Mucosa of descending colon (tissue), 3 donors: ENCODE measurements at regions not wholly inside any gene's neighbourhood (a gene's known extent, or its start where the extent isn't known, plus 50 kb on each side); places are given as distances from the start of the nearest gene placed in this dataset.
"Not testable (repeated sequence)": the region's sequence is repeated elsewhere in the genome, so short reads cannot be mapped to it uniquely, and the experiment has no call there.

Experiments
- ATAC-seq: fragments of 200-7000 bp; cut with Tn5 transposase; one replicate; pipeline ENCODE4 v1.9.1; 2020; ENCODE audit warnings: mild to moderate bottlenecking, moderate library complexity
- DNase-seq, 3 donors: peaks; one replicate each; pipeline ENCODE4 v3.0.0-alpha.2; 2020
- H3K36me3 ChIP-seq: fragments of 200-600 bp; one replicate; pipeline ENCODE4 v1.8.0; 2021; ENCODE audit warnings: low read depth, mild to moderate bottlenecking
- H3K4me1 ChIP-seq: fragments of 200-600 bp; one replicate; pipeline ENCODE4 v1.8.0; 2021; ENCODE audit warnings: low read depth, mild to moderate bottlenecking
- H3K4me3 ChIP-seq: fragments of 200-600 bp; one replicate; pipeline ENCODE4 v1.8.0; 2021; ENCODE audit warnings: mild to moderate bottlenecking
- H3K9me3 ChIP-seq: fragments of 200-600 bp; one replicate; pipeline ENCODE4 v1.8.0; 2021; ENCODE audit warnings: mild to moderate bottlenecking
- intact Hi-C, 2 donors: fragments of 100-400 bp; cut with DNase I in 1 of 2; cut with micrococcal nuclease in 1 of 2; formaldehyde crosslinking; loops; one replicate each; pipeline versions ENCODE4 v1.11.0 to v1.11.1; 2022; cut with DNase I, micrococcal nuclease
- TF ChIP-seq, protein P1 (sequence below): fragments of 200-600 bp; IDR thresholded peaks from one replicate; pipeline ENCODE4 v1.8.0; 2022; ENCODE audit warnings: antibody characterized with exemption, mild to moderate bottlenecking
- donor health status: DM: no; HTN: no; CAD: no; lungs with moderate emphysema.
- donor health status: DM: no; HTN: no; CAD: no.
- donor health status: DM: no; HTN: yes; CAD: no.

DNA sequence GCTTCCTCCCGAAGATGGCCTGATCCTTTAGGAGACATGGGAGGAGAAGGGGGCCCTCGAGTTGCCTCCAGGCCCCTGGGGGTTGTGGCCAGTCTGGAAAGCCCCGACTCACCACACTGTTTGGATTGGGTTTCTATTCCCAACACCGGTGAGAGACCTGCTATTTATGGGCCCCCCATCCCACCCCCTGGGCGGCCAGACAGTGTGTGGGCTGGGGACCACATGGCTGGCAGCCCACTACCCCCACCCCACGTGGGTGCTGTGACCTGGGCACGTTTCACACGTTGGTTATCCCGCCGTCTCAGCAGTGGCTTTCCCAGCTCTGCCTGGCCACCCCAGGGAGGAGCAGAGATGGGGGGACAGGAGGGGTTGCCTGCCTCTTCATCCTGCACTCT, 116.1 kb downstream of the VEGFA start:
- H3K4me1 ChIP-seq, result no peaks in the 10 kb centered on the region
- H3K9me3 ChIP-seq, result no peaks in the 10 kb centered on the region
- ATAC-seq, result no peak
- TF ChIP-seq, protein P1, sequence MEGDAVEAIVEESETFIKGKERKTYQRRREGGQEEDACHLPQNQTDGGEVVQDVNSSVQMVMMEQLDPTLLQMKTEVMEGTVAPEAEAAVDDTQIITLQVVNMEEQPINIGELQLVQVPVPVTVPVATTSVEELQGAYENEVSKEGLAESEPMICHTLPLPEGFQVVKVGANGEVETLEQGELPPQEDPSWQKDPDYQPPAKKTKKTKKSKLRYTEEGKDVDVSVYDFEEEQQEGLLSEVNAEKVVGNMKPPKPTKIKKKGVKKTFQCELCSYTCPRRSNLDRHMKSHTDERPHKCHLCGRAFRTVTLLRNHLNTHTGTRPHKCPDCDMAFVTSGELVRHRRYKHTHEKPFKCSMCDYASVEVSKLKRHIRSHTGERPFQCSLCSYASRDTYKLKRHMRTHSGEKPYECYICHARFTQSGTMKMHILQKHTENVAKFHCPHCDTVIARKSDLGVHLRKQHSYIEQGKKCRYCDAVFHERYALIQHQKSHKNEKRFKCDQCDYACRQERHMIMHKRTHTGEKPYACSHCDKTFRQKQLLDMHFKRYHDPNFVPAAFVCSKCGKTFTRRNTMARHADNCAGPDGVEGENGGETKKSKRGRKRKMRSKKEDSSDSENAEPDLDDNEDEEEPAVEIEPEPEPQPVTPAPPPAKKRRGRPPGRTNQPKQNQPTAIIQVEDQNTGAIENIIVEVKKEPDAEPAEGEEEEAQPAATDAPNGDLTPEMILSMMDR, result no peak
- intact Hi-C loops, result no loop called here
- DNase-seq, result no peak
- H3K4me3 ChIP-seq, result no peak overlapping the region
- H3K36me3 ChIP-seq, result no peaks in the 10 kb centered on the region

DNA sequence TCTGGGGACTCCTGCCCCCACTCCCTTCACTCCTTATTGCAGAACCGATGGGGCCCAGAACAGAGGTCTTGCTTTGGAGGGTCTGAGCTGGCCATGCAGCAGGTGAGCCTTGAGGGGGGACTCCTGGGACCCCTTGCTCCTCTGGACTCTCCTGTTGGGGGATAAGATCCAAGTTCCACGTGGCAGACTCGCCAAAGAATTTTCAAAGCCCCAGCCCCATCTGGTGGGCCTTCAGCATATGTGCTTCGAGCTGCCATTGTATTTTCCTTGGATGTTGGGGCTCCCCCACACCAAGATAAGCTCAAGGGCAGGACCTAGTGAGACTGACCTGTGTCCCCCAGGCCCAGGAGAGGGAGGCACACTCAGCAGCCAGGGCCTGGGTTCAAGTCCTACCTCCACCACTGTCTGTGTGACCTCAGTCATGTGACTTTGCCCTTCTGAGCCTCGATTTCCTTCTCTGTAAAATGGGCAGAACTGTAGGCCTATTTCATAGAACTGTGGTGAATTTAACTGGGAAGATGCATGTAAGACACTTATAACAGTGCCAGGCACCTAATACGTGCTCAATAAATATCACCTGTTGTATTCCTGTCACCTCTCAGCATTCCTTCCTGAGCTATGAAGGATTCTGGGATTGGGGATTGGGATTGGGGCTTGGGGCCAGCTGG, 115.5 kb downstream of the VEGFA start:
- no peaks in the 10 kb centered on the region for H3K4me1 ChIP-seq
- DNase-seq, result no peak
- no peaks in the 10 kb centered on the region for H3K9me3 ChIP-seq

DNA sequence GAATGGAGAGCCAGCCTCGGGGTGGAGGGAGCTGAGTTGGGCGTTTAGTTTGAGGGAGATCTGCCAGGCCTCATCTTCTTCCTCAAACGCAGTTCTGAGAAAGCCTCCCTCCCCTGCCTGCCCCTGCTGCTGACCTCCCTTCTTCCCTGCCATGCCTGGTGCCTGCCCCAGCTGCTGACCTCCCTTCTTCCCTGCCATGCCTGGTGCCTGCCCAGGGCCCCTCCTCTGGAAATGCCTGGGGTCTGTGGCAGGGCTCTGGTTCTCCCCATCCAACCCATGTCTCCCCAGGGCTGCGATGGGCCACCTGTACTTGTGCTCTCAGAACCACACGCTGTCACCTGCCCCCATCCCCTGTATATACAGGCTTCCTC, 114.6 kb downstream of the VEGFA start:
- TF ChIP-seq, protein P1, result no peak
- DNase-seq, result no peak
- Histone ChIP-seq H3K36me3 (no peaks in the 10 kb centered on the region), H3K9me3 (no peaks in the 10 kb centered on the region), H3K4me3 (no peak overlapping the region), H3K4me1 (no peaks in the 10 kb centered on the region)
- intact Hi-C loops, result no loop called here
- ATAC-seq, result no peak

More for the DNA sequence above, 115.5 kb downstream of the VEGFA start:
- no peak overlapping the region for H3K4me3 ChIP-seq
- H3K36me3 ChIP-seq, result no peaks in the 10 kb centered on the region
- TF ChIP-seq, protein P1, result no peak
- intact Hi-C loops, result no loop called here
- no peak for ATAC-seq

DNA sequence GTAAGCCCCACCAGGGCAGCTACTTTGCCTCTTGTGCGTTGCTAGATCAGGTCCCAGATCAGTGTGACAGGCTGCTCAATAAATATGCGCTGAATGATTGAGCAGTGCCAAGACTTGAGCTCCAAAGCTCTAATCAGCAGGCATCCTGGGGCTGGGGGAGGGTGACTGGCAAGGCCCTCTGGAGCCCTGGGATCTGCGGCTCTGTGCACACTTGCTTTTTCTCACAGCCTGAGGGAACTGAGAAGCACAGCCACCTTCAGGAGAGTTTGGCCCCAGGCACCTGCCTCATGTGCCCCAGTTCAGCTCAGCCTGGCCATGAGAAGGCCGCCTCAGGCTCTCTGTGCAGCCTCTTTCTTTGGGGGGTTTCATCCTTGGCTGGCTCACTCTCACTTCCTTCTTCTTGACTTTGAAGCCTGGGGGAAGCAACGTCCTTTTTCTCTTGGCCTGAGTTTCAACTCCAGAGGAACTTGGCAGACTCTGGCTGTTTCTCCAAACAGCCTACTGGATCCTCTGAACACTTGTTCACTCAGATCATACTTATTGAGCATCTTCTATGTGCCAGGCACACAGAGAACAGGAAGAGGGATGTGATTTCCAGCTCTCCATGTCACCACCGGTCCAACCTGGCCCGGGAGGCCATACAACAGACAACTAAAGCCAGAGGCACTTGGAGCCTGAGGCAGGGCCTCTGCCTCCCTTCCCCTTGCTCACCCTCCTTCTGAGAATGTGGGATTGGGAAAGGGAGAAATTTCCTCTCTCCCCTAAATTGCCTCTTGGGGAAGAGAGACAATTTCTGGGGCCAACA, 114.0 kb downstream of the VEGFA start:
- intact Hi-C loops, result no loop called here
- Histone ChIP-seq H3K4me1 (no peaks in the 10 kb centered on the region), H3K36me3 (no peaks in the 10 kb centered on the region), H3K4me3 (no peak overlapping the region), H3K9me3 (no peaks in the 10 kb centered on the region)
- ATAC-seq, result no peak
- DNase-seq, result peak in 1 of 3 donors; percentile 14
- TF ChIP-seq, protein P1, result no peak

DNA sequence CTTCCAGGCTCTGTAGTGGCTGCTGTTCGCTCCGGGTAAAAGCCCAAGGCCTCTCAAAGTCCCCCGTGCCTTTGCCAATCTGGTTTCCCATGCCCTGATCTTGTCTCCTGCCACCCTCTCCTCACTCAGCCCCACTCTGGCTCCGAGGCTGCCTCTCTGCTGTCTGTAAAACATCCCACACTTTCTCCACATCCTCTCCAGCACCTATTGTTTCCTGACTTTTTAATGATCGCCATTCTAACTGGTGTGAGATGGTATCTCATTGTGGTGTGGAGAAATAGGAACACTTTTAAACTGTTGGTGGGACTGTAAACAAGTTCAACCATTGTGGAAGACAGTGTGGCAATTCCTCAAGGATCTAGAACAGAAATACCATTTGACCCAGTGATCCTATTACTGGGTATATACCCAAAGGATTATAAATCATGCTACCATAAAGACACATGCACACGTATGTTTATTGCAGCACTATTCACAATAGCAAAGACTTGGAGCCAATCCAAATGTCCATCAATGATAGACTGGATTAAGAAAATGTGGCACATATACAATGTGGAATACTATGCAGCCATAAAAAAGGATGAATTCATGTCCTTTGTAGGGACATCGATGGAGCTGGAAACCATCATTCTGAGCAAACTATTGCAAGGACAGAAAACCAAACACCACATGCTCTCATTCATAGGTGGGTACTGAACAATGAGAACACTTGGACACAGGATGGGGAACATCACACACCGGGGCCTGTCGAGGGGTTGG, 112.9 kb downstream of the VEGFA start:
- H3K36me3 ChIP-seq, ATAC-seq, DNase-seq, H3K4me1 ChIP-seq, H3K9me3 ChIP-seq, H3K4me3 ChIP-seq, intact Hi-C loops: not testable (repeated sequence)
